AG09319 (cell line): ENCODE measurements at regions not wholly inside any gene's neighbourhood (a gene's known extent, or its start where the extent isn't known, plus 50 kb on each side); places are given as distances from the start of the nearest gene placed in this dataset.

ENCODE experiments used
- DNase-seq: peaks from one replicate; pipeline ENCODE4 v3.0.0-alpha.2; 2010; ENCODE audit warnings: low read depth; ENCODE audit errors: extremely low read depth
- CTCF ChIP-seq: IDR thresholded peaks from 2 replicates; pipeline ENCODE4 v1.5.1; 2011; ENCODE audit warnings: low read depth, mild to moderate bottlenecking, inconsistent platforms, low read length, moderate library complexity

DNA sequence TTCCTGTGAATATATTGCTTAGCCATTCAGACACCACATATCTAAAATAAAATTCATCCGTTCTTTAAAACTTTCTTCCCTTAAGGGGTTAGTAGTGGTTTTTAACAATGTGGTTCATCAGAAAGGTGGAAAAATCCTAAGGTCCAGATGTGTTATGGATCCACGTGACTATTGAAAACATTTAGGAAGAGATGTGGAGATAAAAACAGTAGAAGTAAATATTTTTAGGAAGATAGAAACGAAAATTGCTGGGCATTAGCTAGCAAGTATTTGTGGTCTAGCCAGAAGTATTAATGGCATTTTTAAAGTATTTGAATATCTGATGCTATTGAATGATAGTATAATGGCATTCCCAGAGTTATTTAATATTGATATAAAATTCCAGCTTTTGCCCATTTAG lies 180.8 kb downstream of the LTN1 start:
- TF ChIP-seq CTCF = no peak
- no peak for DNase-seq

DNA sequence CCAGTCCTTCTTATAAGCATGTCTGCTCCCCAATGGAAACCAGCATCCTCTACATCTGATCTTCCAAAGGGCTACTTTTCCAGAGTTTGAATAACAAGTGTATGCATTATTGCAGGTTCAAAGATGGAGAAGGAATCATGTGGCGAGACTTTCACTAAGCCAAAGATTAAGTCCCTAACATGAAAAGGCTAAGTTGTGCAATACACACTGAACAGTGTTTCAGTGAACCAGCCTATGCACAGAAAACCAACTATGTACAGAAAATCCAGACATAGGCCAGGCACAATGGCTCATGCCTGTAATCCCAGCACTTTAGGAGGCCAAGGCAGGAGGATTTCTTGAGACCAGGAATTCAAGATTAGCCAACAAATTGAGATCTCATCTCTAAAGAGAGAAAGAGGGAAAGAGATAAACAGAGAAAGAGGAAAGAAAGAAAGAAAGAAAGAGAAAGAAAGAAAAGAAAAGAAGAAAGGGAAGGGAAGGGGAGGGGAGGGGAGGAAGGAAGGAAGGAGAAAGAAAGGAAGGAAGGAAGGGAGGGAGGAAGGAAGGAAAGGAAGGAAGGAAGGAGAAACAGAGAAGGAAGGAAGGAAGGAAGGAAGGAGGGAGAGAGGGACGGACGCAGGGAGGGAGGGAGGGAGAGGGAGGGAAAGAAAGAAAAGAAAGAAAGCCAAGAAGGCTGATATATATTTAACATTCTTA lies 181.7 kb downstream of the LTN1 start:
- TF ChIP-seq CTCF = no peak
- DNase-seq = no peak

DNA sequence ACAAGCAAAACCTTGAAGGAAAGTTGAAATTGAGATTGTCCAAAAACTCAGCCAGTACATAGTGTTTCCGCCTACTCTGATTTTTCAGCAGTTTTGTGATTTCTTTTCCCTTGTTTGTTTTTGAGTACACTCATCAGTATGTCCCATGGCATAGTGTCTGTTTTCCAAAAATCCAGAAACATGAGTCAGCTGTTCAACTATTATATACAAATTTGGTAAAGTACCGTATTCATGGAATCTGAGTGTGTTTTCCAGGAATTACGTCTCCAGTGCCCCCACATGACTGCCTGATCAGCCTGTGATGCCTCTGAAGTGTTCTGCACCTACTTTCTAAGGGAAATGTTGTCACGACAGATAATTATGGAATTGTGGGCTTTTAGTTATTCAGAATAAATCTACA lies 186.8 kb downstream of the LTN1 start:
- peak; percentile 84 for DNase-seq
- TF ChIP-seq CTCF = no peak

GRCh38 chr21:28804089-28804670 lies 188.5 kb downstream of the LTN1 start:
- no peak for DNase-seq
- TF ChIP-seq CTCF = no peak

GRCh38 chr21:28801906-28802305 lies 190.8 kb downstream of the LTN1 start:
- DNase-seq = no peak
- no peak for TF ChIP-seq CTCF

GRCh38 chr21:28799926-28800325 lies 192.8 kb downstream of the LTN1 start:
- no peak for DNase-seq
- no peak for TF ChIP-seq CTCF

DNA sequence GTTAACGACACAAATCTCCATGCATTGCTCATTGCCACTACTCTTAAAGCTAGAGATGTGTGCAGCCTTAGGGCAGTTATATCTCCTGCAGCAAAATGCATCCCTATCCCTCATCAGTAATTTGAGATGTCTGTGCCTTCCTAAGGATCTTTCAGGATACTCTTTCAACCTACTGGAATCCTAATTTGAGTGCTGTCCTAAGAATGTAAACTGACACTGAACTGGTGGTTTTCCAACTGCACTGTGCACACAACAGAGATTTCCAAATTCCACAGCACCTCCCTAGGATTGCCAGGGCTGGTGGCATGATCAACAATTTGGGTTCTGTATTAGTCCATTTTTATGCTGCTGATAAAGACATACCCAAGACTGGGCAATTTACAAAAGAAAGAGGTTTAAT lies 193.9 kb downstream of the LTN1 start:
- DNase-seq = no peak
- no peak for TF ChIP-seq CTCF
